ENCODE measurements at regions not wholly inside any gene's neighbourhood (a gene's known extent, or its start where the extent isn't known, plus 50 kb on each side); places are given as distances from the start of the nearest gene placed in this dataset.
A peak's percentile ranks its signal among the peaks of the same experiment; 100 is the strongest.

GRCh38 chr6:100184473-100184872 is 190.4 kb upstream of the MCHR2 start:
- DNase-seq (ENCODE audit: low read depth in 3 of 3, low spot score in 2 of 3), result peak in 1 of 3 donors; percentile 41

DNA sequence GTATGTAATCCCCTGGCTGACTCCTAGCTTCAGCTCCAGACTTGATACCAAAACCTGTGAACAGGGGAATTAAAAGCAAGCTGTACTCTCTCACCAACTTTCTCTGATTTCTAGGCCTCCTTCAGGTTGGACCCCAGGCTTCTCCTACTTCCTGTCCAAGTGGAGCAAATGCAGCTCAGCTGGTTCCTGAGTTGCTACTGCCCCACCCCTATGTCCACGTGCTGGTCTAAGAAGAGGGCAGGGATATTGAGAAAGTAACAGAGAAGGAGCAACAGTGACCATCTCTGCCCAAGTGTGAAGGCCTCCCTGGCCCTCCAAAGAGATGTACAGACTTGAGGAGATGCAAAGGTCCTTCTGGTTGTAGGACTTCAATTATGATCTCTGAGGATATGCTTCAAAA is 188.3 kb upstream of the MCHR2 start:
- no peak for DNase-seq (ENCODE audit: low read depth in 3 of 3, low spot score in 2 of 3)

DNA sequence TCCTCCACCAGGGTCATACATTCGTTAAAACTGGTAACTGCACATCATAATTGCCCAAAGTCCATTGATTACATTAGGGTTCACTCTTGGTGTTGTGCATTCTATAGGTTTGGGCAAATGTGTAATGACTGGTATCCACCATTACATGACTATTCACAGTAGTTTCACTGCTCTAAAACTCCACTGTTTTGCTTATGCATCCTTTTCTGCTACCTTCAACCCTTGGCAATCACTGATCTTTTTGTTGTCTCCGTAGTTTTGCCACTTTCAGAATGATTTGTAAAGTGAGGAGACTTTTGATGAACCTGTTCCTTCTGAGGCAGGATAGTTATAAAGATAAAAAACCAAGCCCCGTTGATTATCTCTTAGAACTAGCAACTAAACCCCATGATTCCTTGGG is 187.3 kb upstream of the MCHR2 start:
- no peak for DNase-seq (ENCODE audit: low read depth in 3 of 3, low spot score in 2 of 3)

DNA sequence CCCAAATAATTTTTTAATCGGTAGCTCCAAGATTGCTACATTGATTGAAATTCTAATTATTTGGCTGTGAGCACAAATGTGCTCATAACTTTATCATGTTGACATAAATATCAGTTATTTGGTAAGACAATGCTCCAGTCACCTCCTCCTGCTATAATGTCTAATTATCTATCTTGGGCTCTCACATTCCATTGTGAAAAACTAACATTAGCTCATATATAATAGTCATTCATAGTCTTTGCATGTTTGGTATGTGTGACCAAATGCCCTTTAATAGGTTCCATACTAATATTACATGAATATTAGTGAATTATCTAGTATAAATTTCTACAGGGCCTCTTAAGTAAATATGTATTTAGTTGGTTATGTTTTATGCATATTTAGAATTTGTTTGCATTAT is 185.6 kb upstream of the MCHR2 start:
- no peak for DNase-seq (ENCODE audit: low read depth in 3 of 3, low spot score in 2 of 3)

DNA sequence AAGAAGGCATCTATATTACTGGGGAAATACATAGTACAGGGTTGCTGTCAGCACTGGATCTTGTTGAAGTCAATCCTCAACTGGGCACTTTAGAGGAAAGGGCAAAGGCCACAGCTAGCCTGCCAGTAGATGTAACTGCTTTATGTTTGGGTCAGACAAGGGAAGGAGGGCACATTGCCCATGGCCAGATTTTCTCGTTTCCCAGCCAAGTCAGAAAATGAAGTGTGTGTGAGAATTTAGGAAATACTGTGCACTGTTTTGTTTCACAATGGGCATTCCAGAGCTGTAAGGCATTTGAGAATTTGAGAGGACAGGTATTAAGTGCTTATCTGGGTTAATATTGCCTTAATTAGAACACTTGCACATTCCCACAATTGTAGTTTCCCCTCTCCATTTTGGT is 183.9 kb upstream of the MCHR2 start:
- DNase-seq (ENCODE audit: low read depth in 3 of 3, low spot score in 2 of 3), result no peak

DNA sequence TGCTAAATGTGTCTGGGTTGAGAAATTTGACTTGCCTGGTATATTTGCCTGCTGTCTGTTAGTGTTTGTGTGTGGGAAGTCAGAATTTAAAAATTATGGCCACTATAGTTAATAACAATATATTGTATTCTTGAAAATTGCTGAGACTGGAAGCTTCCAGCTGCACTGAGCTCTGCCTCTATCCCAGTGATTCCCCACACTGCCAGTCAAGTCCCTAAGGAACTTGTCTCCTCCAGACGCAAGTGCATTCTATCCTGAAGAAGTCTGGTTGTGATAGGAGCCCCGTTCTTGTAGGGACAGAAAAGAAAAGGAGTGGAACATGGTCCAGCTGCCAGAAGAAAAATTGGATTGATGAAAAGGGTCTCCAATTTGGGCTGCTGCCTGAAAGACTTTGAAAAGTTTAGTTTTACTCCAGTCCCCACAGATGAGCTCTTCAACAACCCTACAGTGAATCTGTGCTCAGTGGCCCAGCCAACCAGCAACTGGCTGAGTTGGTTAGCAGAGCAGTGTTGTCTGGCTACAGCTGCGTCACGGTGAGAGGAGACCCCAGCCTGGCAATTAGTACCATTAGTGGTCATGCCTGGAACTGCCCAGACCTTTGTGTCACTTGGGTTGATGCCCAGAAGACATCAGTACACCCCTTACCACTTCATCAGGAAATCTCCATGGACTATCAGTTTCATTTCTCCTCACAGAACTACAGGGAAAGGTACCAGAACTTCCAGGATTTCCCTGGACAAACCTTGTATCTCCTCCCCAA is 183.1 kb upstream of the MCHR2 start:
- DNase-seq (ENCODE audit: low read depth in 3 of 3, low spot score in 2 of 3), result no peak

DNA sequence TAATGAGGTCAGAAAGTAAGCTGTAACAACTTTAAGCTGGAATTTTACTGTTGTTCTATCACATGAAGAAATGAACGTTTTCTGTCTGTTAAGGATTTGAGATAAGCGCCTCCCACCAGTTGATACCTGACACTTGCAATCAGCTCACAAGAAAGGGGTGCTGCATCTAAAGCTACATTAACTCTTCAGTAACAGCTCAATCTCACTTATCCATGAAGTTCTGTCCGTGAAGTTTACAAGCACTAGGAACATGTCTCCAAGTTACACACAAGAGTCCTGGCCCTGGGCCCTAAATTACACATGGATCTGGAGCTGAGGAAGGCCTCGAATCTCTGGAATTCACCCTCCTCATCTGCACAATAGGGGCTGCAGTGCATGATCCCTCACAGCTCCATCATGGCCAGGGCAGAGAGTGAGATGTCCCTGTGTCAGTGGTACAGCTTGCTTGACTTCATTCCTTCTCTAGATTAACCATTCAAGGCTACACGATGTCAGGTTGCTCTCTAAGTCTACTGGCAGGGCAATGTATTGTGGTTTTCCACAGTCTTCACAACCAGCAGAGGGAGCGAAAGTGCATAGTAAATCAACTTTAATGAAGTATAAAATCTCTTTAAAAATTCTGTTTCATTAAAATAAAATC is 182.4 kb upstream of the MCHR2 start:
- peak; percentile 42 to 54 (median 43) for DNase-seq (ENCODE audit: low read depth in 3 of 3, low spot score in 2 of 3)

GRCh38 chr6:100175814-100176310 is 181.8 kb upstream of the MCHR2 start:
- DNase-seq (ENCODE audit: low read depth in 3 of 3, low spot score in 2 of 3), result peak; percentile 62 to 66 (median 63)

DNA sequence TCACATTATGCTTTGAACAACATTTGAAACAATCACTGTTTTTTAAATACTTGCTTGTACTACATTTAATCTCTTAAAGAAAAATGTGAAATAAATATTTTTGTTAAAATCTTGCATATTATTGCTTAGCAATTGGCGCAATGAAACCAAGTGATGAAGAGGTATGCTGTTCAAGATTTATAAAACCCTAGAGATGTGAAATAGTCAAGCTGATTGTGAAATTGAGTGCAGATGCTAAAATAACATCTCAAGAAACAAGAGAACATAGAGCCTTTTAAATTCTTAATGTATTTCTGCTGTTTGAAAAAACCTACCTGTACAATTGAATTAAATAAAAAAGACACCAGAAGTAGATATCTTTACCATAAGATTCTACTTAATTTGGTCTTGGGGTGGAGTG is 179.2 kb upstream of the MCHR2 start:
- no peak for DNase-seq (ENCODE audit: low read depth in 3 of 3, low spot score in 2 of 3)

- no peak for DNase-seq (ENCODE audit: low read depth in 3 of 3, low spot score in 2 of 3)
Measured at GRCh38 chr6:100172322-100172713, 178.3 kb upstream of the MCHR2 start.

DNA sequence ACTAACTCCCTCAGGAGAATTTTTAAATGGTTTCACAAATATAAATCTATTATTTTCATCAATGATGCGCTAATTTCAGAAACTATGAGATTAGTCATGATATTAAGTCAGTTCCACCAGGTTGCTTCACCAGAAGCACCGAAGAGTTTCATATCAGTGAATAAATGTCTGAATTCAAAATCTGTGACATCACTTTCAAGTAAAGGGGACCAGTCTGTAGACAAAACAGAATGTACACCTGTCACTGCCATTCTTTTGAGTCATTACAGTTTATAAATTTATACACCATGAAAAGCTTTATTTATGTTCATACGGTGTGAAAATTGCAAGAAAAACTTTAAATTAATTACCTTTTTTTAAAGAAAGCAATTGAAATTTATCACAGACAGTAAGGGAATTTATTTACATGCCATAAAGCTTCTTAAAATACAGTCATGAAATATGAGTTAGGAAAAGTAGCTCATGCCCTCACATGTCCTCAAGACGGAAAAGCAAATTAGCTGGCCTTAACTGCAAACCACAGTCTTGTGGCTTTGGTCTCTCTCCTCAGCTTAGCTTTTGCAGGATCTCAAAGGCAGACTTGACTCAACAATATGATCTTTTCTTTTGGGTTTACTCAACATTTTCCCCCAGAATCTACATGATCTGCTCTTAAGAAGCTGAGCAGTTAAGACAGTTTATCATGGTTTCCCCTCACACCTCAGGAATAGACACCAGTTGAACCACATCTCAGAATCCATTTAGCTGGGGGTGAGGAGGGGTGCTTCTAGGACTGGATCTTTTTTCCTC is 177.7 kb upstream of the MCHR2 start:
- DNase-seq (ENCODE audit: low read depth in 3 of 3, low spot score in 2 of 3), result no peak

DNA sequence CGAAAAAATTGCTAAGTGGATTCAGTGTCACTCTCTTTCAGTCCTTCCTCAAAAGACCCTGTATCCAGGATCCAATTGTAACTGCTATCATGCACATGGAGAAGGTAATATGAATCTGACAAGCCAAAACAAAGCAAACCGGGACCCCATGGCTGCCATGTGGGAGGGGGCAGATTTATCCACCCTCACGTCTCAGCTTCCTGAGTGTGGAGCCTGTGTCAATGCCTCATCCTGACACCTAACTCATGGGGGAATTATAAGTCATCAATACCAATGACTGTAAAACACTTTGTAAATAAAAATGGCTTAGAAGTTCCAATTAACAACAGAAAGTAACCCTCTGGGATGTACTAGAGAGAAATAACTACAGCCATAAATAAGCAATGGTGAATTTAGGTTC is 174.1 kb upstream of the MCHR2 start:
- DNase-seq (ENCODE audit: low read depth in 3 of 3, low spot score in 2 of 3), result no peak

DNA sequence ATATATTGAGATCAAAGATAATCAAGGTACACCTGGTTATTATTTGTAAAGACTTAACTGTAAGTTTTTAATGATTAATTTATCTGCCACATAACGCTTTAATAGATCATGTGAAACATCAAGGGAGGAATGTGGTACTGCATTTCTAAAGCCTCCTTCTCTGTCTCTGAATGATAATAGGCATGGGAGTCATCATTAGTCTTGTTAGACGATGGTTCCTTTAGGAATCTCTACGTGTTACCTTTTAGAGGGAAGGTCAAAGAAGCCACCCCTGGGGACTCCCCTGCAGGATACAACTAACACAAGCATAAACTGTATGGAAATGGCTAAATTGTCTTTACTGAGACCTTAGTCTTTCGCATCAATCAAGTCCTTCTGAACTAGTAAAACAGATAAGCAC is 173.6 kb upstream of the MCHR2 start:
- no peak for DNase-seq (ENCODE audit: low read depth in 3 of 3, low spot score in 2 of 3)

GRCh38 chr6:100166956-100167355 is 172.9 kb upstream of the MCHR2 start:
- DNase-seq (ENCODE audit: low read depth in 3 of 3, low spot score in 2 of 3), result no peak

DNA sequence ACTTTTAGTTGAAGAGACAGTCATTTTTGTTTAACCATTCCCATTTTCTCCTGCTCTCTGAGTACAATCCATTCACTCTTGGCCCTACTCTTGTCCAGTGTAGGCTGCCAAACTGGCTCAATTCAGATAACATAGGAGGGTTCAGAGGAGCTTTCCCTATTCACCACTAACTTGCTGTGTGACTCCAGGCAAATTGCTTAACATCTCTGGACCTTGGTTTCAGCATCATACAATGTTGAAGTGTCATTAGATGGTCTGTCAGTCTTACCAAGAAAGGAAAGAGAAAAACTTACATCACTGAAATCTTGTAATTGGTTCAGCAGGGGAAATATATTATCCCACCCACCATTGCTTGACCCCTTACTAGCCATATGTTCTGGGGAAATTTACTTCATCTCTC is 171.4 kb upstream of the MCHR2 start:
- no peak for DNase-seq (ENCODE audit: low read depth in 3 of 3, low spot score in 2 of 3)

DNA sequence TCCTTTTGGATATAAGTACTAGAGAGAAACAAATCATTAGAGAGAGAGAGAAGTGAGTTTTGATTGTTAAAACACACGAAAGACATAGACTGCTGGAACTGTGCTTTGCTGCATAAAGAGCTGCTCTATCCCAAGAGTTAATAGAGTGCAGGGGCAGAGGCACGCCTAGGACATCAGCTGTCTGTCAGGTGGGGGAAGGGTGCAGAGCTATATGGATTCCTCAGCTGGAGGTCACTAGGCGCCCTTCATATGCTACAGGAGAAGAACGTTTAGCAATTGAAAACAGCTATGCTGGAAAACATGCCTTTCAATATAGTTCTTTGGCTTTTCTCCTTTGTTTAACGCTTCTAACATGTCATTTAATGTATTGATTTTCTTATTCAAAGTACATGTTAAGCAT is 169.0 kb upstream of the MCHR2 start:
- DNase-seq (ENCODE audit: low read depth in 3 of 3, low spot score in 2 of 3), result no peak

DNA sequence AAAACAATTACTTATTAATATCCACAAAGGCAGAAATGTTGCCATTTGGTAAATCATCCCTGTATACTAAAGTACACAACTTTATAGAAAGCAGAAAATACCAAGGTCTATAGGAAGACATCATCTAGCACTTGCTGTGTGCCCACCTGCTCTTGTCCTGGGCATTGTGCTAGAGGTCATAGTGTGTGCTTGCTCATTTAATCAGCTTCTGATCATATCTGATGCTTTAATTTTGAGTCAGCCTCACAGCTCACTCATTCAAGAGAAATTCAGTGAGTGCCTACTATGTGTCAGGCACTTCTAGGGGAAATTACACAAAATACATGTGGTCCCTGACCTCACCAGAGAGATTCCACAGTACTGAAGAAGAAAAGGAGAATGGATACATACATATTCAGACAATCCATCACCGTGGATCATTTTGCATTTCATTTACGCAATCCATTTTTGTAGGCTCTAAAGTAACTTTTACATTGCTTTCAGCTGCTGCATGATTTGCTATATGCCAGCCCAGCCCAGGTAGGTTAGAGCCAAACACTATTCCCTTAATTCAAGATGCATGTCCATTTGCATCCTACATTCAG is 167.9 kb upstream of the MCHR2 start:
- DNase-seq (ENCODE audit: low read depth in 3 of 3, low spot score in 2 of 3), result no peak

GRCh38 chr6:100160930-100161329 is 166.9 kb upstream of the MCHR2 start:
- DNase-seq (ENCODE audit: low read depth in 3 of 3, low spot score in 2 of 3), result no peak

- DNase-seq (ENCODE audit: low read depth in 3 of 3, low spot score in 2 of 3), result no peak
Measured at GRCh38 chr6:100155141-100155540, 161.1 kb upstream of the MCHR2 start.

GRCh38 chr6:100153636-100154275 is 159.7 kb upstream of the MCHR2 start:
- no peak for DNase-seq (ENCODE audit: low read depth in 3 of 3, low spot score in 2 of 3)

GRCh38 chr6:100152201-100152600 is 158.2 kb upstream of the MCHR2 start:
- no peak for DNase-seq (ENCODE audit: low read depth in 3 of 3, low spot score in 2 of 3)
